GM12891 (cell line): ENCODE measurements at regions not wholly inside any gene's neighbourhood (a gene's known extent, or its start where the extent isn't known, plus 50 kb on each side); places are given as distances from the start of the nearest gene placed in this dataset.

Experiments
- POLR2A ChIP-seq: IDR thresholded peaks from 2 replicates; pipeline ENCODE4 v1.6.1; 2011; ENCODE audit warnings: low read depth, low read length, control low read depth
- POLR2AphosphoS5 ChIP-seq: IDR thresholded peaks from 2 replicates; pipeline ENCODE4 v1.6.1; 2011; ENCODE audit warnings: low read depth, low read length, control low read depth
- TAF1 ChIP-seq: IDR thresholded peaks from 2 replicates; pipeline ENCODE4 v1.6.1; 2011; ENCODE audit warnings: low read depth, low read length, control low read depth

GRCh38 chr5:23721336-23721735 is 213.9 kb downstream of the PRDM9 start:
- TF ChIP-seq POLR2A: no peak
- no peak for TF ChIP-seq TAF1
- TF ChIP-seq POLR2AphosphoS5: no peak
